ENCODE measurements at regions not wholly inside any gene's neighbourhood (a gene's known extent, or its start where the extent isn't known, plus 50 kb on each side); places are given as distances from the start of the nearest gene placed in this dataset.

GRCh38 chr15:37771465-37771864, 163.0 kb upstream of the TMCO5A start:
- Histone ChIP-seq H3K79me2 (ENCODE audit: control insufficient read depth, low read length) (no peaks in the 10 kb centered on the region), H3F3A (ENCODE audit: control insufficient read depth, insufficient read depth) (no peaks in the 10 kb centered on the region), H3K27me3 (ENCODE audit: control insufficient read depth, low read length) (no peaks in the 10 kb centered on the region), H3K36me3 (ENCODE audit: control insufficient read depth, low read length) (no peaks in the 10 kb centered on the region), H4K20me1 (ENCODE audit: control insufficient read depth, insufficient read depth, low read depth, low read length) (no peaks in the 10 kb centered on the region), H3K4me2 (ENCODE audit: low read length) (no peak overlapping the region), H3K9me3 (ENCODE audit: control insufficient read depth, insufficient read depth, low read length) (no peaks in the 10 kb centered on the region), H3K9me2 (replicated peaks; ENCODE audit: control insufficient read depth, low read length) (no peaks in the 10 kb centered on the region), H3K27ac (ENCODE audit: low read depth, low read length) (no peak overlapping the region), H3K4me3 (ENCODE audit: low read length) (no peak overlapping the region), H3K4me1 (ENCODE audit: control insufficient read depth, low read length) (no peaks in the 10 kb centered on the region)
- no peak for TF ChIP-seq CTCF (IDR thresholded peaks at IDR 0.05; ENCODE audit: low read depth, low read length, poor library complexity, severe bottlenecking)

- TF ChIP-seq EZH2phosphoT487 (IDR thresholded peaks at IDR 0.05; ENCODE audit: borderline replicate concordance, low read length) (no peak), CTCF (IDR thresholded peaks at IDR 0.05; ENCODE audit: low read depth, low read length, poor library complexity, severe bottlenecking) (no peak)
- Histone ChIP-seq H3K9me3 (ENCODE audit: control insufficient read depth, insufficient read depth, low read length) (no peaks in the 10 kb centered on the region), H3K27me3 (ENCODE audit: control insufficient read depth, low read length) (no peaks in the 10 kb centered on the region), H3F3A (ENCODE audit: control insufficient read depth, insufficient read depth) (no peaks in the 10 kb centered on the region), H3K4me3 (ENCODE audit: low read length) (no peak overlapping the region), H3K4me1 (ENCODE audit: control insufficient read depth, low read length) (no peaks in the 10 kb centered on the region), H3K4me2 (ENCODE audit: low read length) (no peak overlapping the region), H3K27ac (ENCODE audit: low read depth, low read length) (no peak overlapping the region), H3K9me2 (replicated peaks; ENCODE audit: control insufficient read depth, low read length) (no peaks in the 10 kb centered on the region), H3K36me3 (ENCODE audit: control insufficient read depth, low read length) (no peaks in the 10 kb centered on the region), H4K20me1 (ENCODE audit: control insufficient read depth, insufficient read depth, low read depth, low read length) (no peaks in the 10 kb centered on the region), H3K79me2 (ENCODE audit: control insufficient read depth, low read length) (no peaks in the 10 kb centered on the region)
Observed at GRCh38 chr15:37773111-37773860, 161.2 kb upstream of the TMCO5A start.

GRCh38 chr15:37774961-37775360, 159.5 kb upstream of the TMCO5A start:
- no peaks in the 10 kb centered on the region for H3K9me3 ChIP-seq (ENCODE audit: control insufficient read depth, insufficient read depth, low read length)
- H3K79me2 ChIP-seq (ENCODE audit: control insufficient read depth, low read length), result no peaks in the 10 kb centered on the region
- no peaks in the 10 kb centered on the region for H4K20me1 ChIP-seq (ENCODE audit: control insufficient read depth, insufficient read depth, low read depth, low read length)
- H3K9me2 ChIP-seq (replicated peaks; ENCODE audit: control insufficient read depth, low read length), result no peaks in the 10 kb centered on the region
- no peaks in the 10 kb centered on the region for H3K4me1 ChIP-seq (ENCODE audit: control insufficient read depth, low read length)
- no peaks in the 10 kb centered on the region for H3K27me3 ChIP-seq (ENCODE audit: control insufficient read depth, low read length)
- H3K36me3 ChIP-seq (ENCODE audit: control insufficient read depth, low read length), result no peaks in the 10 kb centered on the region
- no peak overlapping the region for H3K4me2 ChIP-seq (ENCODE audit: low read length)
- H3K4me3 ChIP-seq (ENCODE audit: low read length), result no peak overlapping the region
- TF ChIP-seq CTCF (IDR thresholded peaks at IDR 0.05; ENCODE audit: low read depth, low read length, poor library complexity, severe bottlenecking) (no peak), EZH2phosphoT487 (IDR thresholded peaks at IDR 0.05; ENCODE audit: borderline replicate concordance, low read length) (no peak)
- no peak overlapping the region for H3K27ac ChIP-seq (ENCODE audit: low read depth, low read length)
- H3F3A ChIP-seq (ENCODE audit: control insufficient read depth, insufficient read depth), result no peaks in the 10 kb centered on the region
